NCI-H460 (cell line): ENCODE measurements at regions not wholly inside any gene's neighbourhood (a gene's known extent, or its start where the extent isn't known, plus 50 kb on each side); places are given as distances from the start of the nearest gene placed in this dataset.
"Not testable (repeated sequence)": the region's sequence is repeated elsewhere in the genome, so short reads cannot be mapped to it uniquely, and the experiment has no call there.

Source experiments
- DNase-seq: peaks from one replicate; pipeline ENCODE4 v3.0.0-alpha.2; 2016; ENCODE audit warnings: low read depth; ENCODE audit errors: extremely low read depth

- DNase-seq = no peak
These were observed 172.9 kb upstream of the NAMPT start for GRCh38 chr7:106457678-106458077.

GRCh38 chr7:106456329-106456728, 171.5 kb upstream of the NAMPT start:
- no peak for DNase-seq

- DNase-seq = no peak
These were observed 167.5 kb upstream of the NAMPT start for GRCh38 chr7:106452031-106452851.

GRCh38 chr7:106451171-106451570, 166.4 kb upstream of the NAMPT start:
- no peak for DNase-seq

- no peak for DNase-seq
These were observed 165.9 kb upstream of the NAMPT start for GRCh38 chr7:106450716-106451115.

- peak; percentile 97 for DNase-seq
These were observed 164.4 kb upstream of the NAMPT start for GRCh38 chr7:106448992-106449859.

- DNase-seq = peak; percentile 93
These were observed 163.7 kb upstream of the NAMPT start for GRCh38 chr7:106448346-106448991.

- peak; percentile 57 for DNase-seq
These were observed 162.6 kb upstream of the NAMPT start for GRCh38 chr7:106447318-106447847.

GRCh38 chr7:106445366-106445765, 160.6 kb upstream of the NAMPT start:
- not testable (repeated sequence) for DNase-seq

GRCh38 chr7:106444068-106444655, 159.4 kb upstream of the NAMPT start:
- no peak for DNase-seq

- no peak for DNase-seq
These were observed 158.4 kb upstream of the NAMPT start for GRCh38 chr7:106443156-106443555.

- DNase-seq = no peak
These were observed 157.7 kb upstream of the NAMPT start for GRCh38 chr7:106442476-106442875.

- not testable (repeated sequence) for DNase-seq
These were observed 156.6 kb upstream of the NAMPT start for GRCh38 chr7:106441343-106441742.

GRCh38 chr7:106436933-106437332, 152.2 kb upstream of the NAMPT start:
- DNase-seq = not testable (repeated sequence)

GRCh38 chr7:106433377-106433776, 148.6 kb upstream of the NAMPT start:
- no peak for DNase-seq

- DNase-seq = no peak
These were observed 146.0 kb upstream of the NAMPT start for GRCh38 chr7:106430535-106431455.

GRCh38 chr7:106430103-106430502, 145.3 kb upstream of the NAMPT start:
- no peak for DNase-seq

GRCh38 chr7:106426803-106427202, 142.0 kb upstream of the NAMPT start:
- DNase-seq = no peak

- peak; percentile 100 for DNase-seq
These were observed 140.4 kb upstream of the NAMPT start for GRCh38 chr7:106425017-106425719.
